Activated CD4-positive, alpha-beta T cell treated with anti-CD3 and anti-CD28 coated beads for 4 hours (primary cell): ENCODE measurements at regions not wholly inside any gene's neighbourhood (a gene's known extent, or its start where the extent isn't known, plus 50 kb on each side); places are given as distances from the start of the nearest gene placed in this dataset.
A peak's percentile ranks its signal among the peaks of the same experiment; 100 is the strongest.
"Not testable (repeated sequence)": the region's sequence is repeated elsewhere in the genome, so short reads cannot be mapped to it uniquely, and the experiment has no call there.

Experiments used
- DNase-seq, 2 donors: peaks; one replicate each; pipeline ENCODE4 v3.0.0-alpha.2; 2020

DNA sequence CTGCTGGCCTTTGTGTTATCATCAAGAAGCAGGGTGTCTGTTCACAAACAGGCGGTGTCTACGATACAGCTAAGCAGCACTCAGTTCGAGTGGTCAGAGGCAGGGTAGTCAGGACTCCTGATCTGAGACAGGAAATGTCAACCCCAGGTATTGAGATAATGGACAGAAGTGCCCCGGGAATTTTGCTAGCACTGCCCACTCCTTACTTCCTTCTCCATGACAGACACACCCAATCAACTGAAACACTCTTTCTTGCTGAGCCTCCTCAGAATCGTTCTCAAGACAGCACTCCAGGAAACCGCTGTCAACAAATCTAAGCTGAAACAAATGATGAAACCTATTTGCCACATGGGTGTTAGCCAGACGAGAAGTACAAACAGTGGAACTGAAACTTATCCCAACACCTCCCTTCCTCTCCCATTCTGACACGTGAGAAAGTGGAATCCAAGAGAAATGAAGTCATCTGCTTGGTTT lies 109.3 kb downstream of the GTF2IRD2B start:
- not testable (repeated sequence) for DNase-seq

DNA sequence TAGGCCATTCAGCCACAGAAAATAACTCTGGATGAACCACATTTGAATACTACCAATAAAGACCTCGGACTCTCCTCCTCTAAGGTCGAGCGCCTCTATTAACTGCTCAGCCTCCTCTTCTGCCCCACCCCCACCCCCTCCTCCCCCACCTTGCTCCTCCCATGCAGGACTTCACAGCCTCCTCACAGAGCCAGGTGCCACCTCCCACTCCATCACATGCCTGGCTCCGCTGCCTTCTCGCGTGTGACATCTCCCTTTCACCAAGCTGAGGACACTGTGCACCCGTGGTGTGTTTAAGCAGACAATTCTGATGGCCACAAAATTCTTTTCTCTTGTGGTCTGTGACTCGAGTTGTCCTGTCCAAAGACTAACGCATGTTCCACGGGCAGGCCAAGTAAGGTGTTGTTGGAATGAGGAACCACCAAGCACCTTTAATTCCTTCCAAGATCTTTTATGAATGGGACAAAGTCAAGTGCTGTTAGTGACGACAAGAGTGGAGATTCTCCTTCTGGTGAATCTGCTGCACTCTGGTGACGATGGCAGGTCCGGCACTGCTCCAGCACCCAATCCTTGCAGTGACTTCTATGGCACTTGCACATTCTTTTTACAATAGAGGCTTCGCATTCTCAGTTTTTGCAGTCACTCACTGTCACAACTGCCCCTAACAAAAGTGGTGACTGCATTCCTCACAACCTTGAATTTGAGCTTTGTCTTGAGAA lies 113.1 kb downstream of the GTF2IRD2B start:
- not testable (repeated sequence) for DNase-seq

DNA sequence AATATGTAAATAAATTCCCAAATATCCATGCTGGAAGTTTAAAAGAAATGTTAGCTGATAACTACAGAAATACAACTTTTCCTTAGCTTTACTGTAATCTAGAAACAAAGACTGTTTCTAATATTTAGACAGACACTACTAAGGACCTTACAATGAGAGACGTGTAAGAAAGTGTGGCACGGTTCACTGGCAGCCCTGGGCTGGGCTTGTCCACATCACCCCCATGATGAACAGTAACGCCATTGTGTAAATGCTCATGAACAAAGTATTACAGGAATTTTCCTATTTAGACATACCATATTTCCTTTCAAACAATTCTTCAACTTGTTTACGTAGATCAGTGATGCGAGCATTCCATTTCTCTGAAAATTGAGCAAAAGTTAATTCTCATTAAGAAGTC lies 123.1 kb downstream of the GTF2IRD2B start:
- not testable (repeated sequence) for DNase-seq

DNA sequence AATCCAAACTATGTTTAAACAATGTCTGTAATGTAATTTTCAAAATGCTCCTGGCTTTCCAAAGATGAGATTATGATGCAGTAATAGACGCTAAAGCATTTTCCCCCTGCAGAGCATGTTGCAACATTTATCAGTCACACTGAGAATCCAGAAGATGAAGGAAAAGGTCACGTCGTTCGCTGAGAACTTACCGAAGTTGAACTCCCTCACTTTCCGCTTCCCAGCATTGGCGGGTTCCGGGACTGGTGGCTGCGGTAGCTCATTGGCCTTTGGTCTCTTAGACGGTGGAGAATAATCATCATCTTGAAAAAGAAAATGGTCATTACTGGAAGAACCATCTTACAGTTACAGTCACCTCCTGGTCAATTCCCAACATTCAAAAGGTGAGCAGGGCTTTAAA lies 124.6 kb downstream of the GTF2IRD2B start:
- not testable (repeated sequence) for DNase-seq

DNA sequence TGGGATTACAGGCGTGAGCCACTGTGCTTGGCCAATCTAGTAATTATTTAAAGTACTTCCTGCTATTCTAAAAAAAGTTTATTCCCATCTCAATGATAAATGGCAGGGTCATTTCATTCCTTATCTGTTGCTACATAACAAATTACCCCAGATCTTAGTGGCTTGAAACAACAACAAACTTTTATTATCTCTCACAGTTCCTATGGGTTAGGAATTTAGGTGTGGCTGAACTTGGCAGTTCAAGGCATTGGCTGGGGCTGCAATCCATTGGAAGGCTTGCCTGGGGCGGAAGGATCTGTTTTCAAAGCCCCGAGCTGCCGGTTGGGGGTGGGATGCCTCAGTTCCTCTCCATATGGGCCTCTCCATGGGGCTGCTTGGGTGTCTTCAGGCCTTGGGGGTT lies 133.7 kb downstream of the GTF2IRD2B start:
- DNase-seq: not testable (repeated sequence)

DNA sequence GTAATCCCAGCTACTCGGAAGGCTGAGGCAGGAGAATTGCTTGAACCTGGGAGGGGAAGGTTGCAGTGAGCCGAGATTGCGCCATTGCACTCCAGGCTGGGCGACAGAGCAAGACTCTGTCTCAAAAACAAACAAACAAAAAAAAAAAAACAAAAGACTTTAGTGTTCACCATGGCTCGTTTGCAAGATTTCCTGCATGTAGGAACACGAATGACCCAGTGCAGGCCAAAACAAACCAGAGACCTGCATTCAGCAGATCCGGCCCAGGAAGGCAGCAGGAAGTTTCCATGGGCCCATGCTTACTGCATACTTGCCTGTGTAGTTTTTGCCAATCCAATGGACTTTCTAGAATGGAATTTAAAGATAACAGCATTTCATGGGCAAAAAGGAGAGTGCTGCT lies 137.2 kb downstream of the GTF2IRD2B start:
- not testable (repeated sequence) for DNase-seq

DNA sequence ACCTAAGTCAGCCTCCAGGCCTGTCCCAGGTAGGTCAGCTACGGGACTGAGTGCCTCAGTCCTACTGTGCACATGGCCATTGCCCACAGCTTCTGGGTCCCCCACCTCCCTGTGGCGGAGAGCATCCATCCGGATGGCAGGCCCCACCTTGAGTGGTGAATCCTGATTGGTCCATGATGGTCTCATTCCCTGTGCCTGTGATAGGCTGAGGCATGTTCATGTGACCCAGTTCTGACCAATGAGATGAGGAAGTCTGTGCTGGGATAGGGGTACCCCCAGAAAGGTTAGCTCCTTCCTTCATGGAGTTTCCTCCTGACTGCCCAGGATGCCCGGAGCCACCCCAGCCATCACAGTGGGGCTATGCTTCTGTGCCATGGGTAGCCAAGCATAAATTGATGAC lies 138.2 kb downstream of the GTF2IRD2B start:
- DNase-seq: not testable (repeated sequence)

DNA sequence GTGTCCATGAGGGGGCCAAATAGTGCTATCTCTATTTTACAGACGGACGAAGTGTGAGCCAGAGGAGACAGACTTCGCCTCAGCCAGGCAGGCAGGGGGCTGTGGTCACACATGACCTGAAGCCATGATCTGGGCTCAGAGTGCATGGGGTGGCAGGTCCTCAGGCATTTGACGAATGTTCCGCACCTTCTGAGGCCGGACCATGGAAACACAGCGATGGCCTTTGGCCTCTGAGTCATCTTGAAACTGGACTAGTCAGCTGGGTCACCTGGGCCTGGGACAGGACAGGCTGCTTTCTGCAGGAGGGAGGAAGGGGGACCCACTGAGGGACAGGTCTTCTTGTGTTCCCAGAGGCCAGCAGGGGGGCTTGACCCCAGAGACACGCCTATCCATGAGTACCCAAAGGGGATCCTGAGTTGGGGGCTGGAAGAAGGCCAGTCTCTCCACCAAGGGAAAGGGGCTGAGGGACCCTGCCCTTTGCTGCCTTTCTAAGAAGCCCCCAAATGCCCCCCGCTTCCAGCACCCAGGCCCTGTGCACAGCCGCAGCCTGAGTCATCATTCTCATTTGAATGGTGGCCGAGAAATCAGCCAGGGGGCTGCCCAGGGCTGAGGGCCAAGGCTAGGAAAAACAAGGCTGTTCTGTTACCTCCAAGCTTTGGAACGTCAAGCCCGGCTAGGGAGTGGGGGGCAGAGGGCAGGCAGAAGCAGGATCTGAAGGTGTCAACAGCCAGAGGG lies 142.9 kb downstream of the GTF2IRD2B start:
- not testable (repeated sequence) for DNase-seq

DNA sequence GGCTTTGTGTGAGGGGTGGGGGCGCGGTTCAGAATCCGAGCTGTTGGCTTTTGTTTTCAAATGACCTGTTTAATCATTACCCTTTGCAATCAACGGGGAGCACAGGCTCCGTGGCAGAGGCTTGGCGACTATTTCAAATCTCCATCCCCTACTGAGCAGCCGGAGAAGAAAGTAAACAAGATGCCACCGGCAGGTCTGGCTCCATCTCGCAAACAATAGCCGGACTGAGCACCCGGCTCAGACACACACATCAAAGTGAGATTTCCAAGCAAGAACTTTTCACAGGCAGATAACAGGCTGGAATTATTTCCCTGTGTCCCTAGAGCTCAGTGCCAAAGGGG lies 143.4 kb downstream of the GTF2IRD2B start:
- DNase-seq: not testable (repeated sequence)

DNA sequence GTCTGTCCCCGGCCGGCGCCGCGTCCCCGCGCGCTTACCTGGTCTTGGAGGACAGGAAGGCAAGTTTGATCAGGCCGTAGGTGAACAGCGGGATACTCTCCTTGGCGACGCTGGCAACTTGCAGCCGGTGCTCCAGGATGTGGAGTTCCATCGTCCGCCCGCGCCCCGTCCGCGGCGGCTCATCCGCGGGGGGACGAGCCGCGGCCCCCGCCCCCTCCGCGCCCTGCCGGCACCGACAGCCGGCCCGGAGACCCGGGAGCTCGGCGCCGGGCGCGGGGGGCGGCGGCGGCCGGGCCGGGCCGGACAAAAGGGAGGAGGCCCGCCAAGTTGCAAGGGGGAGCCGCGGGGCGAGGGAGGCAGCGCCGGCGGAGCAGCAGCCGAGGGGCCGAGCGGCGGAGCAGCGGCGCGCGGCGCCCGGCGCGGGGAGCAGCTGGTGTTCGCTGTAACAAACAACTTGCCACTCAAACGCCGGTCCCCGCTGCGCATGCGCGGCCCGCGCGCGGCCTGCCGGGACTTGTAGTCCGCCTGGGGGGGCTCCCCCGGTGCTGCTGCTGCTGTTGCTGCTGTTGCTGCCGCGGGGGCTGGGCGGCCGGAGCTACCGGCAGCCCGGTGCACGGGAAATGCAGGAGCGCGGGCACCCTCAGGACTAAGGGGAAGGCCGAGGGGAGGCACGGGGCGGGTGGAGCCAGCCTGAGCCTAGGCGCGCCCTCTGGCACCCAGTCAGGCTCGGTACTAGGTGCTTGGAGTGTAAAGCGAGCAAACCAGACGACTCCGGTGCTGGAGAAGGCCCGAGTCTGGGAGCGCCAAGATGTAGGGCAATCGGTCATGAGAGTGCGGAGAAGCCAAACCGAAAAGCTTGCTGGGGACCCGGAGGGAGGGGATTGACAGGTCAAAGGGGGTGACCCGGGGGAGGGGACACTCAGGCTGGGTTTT lies 145.1 kb downstream of the GTF2IRD2B start:
- peak in 1 of 2 donors; percentile 55 for DNase-seq

DNA sequence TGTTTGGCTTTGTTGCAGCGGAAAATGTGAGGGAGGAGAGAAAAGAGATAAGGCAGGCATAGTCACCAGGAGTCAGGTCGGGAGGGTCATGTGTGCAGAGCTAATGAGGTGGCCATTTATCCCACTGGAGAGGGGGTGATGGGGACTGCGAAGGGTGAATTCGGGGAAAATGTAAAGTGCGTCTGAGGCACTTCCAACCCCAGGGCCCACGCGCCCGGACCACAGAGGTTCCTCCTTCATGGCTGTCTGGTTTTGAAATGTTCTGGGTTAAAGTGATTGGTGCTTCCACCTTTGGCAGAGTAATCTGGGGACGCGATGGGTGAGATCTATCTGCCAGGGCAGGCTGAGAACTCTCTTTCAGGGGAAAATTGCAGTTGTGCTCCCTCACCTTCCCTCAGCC lies 145.9 kb downstream of the GTF2IRD2B start:
- not testable (repeated sequence) for DNase-seq

DNA sequence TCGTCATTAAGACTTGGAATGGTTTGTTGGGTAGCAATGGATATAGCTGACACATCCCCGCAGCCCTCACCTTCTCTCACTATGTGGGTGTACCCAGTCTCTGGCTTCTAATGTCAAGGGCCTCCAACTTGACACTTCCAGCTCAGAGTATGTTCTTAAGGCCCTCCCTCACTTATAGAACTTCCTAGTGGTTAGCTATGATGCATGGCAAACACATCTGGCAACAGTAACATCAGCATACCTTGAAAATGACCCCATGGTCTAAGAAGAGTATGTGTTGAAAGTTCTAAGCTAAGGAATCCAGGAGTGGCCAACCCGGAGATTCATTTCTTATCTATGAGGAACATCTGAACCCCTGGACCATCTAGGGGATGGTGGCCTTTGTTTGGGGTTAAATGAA lies 151.2 kb downstream of the GTF2IRD2B start:
- not testable (repeated sequence) for DNase-seq

DNA sequence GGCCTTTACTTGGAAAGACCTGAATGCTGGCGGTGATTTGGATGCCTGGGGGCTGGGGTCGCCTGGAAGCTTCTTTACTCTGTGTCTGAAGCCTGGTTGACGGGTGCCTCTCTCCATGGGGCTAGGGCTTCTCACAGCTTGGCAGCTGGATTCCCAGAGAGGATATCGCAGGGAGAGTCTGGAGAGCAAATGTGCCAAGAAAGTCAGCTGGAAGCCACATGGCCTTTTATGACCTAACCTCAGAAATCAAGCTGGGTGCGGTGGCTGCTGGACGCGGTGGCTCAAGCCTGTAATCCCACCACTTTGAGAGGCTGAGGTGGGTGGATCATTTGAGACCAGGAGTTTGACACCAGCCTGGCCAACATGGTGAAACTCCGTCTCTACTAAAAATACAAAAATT lies 147.2 kb upstream of the TRIM73 start:
- DNase-seq: not testable (repeated sequence)

DNA sequence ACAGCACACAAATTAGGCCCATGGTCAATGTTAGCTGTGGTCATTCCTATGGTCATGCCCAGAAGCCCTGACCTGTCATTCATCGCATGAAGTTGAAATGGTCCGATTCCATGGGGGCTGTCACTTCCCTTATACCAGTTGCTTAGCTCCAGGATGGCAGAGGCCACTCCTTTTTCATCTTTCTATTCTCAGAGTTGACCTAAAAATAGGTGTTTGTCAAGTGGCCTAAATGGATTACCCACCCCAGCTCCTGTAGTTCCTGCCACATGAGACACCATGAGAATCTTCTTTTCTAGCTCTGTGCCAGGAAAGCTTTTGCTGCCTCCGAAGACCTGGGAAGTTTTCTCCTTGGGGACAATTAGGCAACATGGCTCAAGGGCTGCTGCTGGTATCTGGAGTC lies 141.2 kb upstream of the TRIM73 start:
- not testable (repeated sequence) for DNase-seq

DNA sequence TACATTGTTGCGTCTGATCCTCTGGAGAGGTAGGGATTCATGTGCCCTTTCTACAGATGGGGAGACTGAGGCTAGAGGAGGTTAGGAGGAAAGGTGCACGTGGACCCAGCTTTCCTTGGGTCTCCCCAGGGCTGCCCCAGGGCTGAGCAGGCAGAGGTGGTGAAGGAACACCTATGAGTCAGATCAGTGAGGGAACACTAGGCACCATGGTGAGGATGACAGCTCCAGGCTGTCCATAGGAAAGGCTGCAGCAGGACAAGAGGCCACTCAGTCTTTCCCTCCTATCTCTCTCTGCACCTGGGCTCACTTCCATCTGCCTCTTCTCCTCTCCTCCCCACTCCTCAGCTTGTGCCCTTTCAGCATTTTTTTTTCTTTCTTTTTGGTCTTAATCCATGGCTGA lies 138.0 kb upstream of the TRIM73 start:
- not testable (repeated sequence) for DNase-seq

DNA sequence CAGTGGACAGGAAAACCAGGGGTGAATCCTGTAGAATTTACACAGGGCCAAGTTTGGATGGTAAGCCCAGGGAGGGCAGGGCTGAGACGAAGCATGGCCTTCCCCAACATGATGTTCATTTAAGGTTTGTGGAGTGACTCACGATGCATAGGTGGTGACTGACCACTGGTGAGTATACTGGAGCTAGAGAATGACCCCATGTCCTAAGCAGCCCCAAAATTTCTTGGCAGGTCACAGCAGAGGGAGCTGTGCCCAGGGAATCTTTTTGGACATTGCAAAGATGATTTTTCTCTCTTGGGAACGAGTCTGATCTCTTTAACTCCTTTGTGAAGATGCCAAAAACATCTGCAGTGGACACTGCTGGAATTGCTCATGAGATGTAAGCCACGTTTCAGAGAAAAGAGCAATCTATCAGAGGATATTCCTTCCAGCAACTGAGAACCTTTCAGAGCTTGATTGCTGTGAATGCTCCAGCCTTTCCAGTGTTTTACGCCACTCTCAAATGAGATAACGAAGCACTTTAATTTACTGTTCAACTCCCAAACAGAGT lies 135.9 kb upstream of the TRIM73 start:
- not testable (repeated sequence) for DNase-seq

DNA sequence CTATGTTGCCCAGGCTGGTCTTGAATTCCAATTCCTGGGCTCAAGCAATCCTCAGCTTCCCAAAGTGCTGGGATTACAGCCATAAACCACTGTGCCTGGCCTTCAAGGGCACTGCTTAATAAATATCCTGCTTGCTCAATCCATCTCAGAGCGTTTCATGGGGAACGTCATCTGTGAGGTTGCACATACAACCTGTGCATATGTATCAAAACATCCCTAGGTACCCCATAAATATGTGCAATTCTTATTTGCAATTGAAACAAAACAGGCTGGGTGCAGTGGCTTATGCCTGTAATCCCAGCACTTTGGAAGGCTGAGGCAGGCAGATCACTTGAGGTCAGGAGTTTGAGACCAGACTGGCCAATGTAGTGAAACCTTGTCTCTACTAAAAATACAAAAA lies 133.8 kb upstream of the TRIM73 start:
- DNase-seq: not testable (repeated sequence)

DNA sequence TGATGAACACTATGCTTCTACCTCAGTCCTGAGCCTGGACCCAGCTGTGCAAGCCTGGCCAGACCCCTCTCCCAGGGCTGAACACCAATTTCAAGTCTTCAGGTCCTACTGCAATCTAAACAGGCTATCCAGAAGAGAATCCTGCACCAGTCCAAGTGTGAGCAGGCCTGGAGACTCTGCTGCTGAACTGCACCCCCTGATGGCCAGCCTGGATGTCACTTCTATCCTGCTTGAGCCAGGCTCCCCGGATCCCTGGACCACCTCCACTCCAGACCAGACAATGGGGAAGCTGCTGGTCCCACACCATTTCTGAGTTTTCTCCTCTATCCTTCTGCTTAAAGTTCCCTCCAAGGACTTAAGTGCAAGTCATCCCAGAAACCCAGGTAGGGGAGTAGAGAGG lies 127.3 kb upstream of the TRIM73 start:
- not testable (repeated sequence) for DNase-seq

DNA sequence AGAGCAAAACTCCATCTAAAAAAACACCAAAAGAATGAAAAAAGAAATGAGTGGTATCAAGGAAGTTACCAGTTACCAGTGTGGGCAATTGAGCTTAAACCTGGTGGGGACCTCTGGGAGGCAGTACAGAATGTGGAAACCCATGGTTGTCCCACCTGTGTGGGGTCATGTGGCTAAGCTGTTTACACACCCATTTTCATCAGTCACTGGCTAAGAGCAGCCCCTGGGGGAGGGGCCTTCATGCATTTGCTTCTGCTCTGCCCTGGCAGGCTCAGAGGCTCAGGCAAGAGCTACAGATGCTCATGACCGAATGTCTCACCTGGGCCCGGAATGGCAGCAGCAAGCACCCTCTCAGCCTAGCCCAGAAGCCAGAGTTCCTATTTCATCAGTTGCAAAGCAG lies 126.3 kb upstream of the TRIM73 start:
- DNase-seq: not testable (repeated sequence)

DNA sequence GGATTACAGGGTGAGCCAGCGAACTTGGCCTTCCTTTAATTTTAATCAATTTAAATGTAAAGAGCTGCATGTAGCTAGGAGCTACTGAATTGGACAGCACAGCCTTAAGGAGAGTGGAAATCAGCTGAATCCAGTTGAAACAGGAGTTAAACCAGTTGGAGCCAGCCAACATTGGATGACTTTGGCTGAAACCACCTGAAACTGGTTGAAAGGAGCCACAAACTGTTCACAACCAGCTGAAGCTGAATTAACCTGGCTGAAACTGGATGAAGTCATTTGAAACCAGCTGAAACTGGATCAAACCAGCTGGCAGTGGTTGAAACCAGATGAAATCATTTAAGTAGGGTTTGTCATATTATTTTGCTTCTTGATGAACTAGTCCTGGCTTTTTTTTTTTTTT lies 121.3 kb upstream of the TRIM73 start:
- DNase-seq: not testable (repeated sequence)
